ENCODE measurements at regions not wholly inside any gene's neighbourhood (a gene's known extent, or its start where the extent isn't known, plus 50 kb on each side); places are given as distances from the start of the nearest gene placed in this dataset.

DNA sequence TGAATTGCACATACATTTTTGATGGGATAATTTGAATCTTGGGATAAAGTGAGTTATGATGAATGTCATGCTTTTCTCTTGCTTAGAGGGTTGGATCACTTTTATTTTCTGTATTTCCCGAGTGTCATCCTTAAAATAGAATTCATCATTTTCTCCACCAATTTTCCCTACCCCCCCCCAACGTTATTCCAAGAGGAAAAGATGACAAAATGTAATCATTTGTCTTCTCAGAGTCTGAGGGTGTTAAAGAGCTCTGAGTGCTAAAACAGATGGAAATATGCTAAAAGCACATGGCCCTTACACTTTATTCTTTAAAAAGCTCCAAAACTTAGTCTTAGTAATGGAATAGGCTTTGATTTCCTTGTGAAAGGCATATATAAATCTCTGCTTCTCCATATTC, 81.4 kb downstream of the CHRM3 start:
- TF ChIP-seq POLR2A (IDR thresholded peaks at IDR 0.05) (no peak), POLR2AphosphoS5 (IDR thresholded peaks at IDR 0.05) (no peak)
- TF ChIP-seq, protein P1, sequence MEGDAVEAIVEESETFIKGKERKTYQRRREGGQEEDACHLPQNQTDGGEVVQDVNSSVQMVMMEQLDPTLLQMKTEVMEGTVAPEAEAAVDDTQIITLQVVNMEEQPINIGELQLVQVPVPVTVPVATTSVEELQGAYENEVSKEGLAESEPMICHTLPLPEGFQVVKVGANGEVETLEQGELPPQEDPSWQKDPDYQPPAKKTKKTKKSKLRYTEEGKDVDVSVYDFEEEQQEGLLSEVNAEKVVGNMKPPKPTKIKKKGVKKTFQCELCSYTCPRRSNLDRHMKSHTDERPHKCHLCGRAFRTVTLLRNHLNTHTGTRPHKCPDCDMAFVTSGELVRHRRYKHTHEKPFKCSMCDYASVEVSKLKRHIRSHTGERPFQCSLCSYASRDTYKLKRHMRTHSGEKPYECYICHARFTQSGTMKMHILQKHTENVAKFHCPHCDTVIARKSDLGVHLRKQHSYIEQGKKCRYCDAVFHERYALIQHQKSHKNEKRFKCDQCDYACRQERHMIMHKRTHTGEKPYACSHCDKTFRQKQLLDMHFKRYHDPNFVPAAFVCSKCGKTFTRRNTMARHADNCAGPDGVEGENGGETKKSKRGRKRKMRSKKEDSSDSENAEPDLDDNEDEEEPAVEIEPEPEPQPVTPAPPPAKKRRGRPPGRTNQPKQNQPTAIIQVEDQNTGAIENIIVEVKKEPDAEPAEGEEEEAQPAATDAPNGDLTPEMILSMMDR (IDR thresholded peaks at IDR 0.05), result no peak
